HCEC 1CT (cell line): ENCODE measurements at regions not wholly inside any gene's neighbourhood (a gene's known extent, or its start where the extent isn't known, plus 50 kb on each side); places are given as distances from the start of the nearest gene placed in this dataset.

Source experiments
- DNase-seq: peaks from one replicate; pipeline ENCODE4 v3.0.0-alpha.2; 2017

GRCh38 chr9:38284588-38285051, 107.9 kb upstream of the ALDH1B1 start:
- DNase-seq: no peak

- DNase-seq: no peak
Observed at GRCh38 chr9:38284039-38284575, 108.4 kb upstream of the ALDH1B1 start.

GRCh38 chr9:38282756-38283155, 109.7 kb upstream of the ALDH1B1 start:
- no peak for DNase-seq

GRCh38 chr9:38281917-38282316, 110.6 kb upstream of the ALDH1B1 start:
- no peak for DNase-seq

- DNase-seq: no peak
Observed at GRCh38 chr9:38281196-38281595, 111.3 kb upstream of the ALDH1B1 start.

GRCh38 chr9:38280251-38280800, 112.2 kb upstream of the ALDH1B1 start:
- no peak for DNase-seq

- no peak for DNase-seq
Observed at GRCh38 chr9:38278931-38279679, 113.4 kb upstream of the ALDH1B1 start.

- no peak for DNase-seq
Observed at GRCh38 chr9:38278457-38278856, 114.0 kb upstream of the ALDH1B1 start.

- no peak for DNase-seq
Observed at GRCh38 chr9:38277601-38278200, 114.8 kb upstream of the ALDH1B1 start.

- DNase-seq: no peak
Observed at GRCh38 chr9:38276771-38277439, 115.6 kb upstream of the ALDH1B1 start.

GRCh38 chr9:38274800-38275199, 117.7 kb upstream of the ALDH1B1 start:
- DNase-seq: no peak

GRCh38 chr9:38272710-38273109, 119.8 kb upstream of the ALDH1B1 start:
- DNase-seq: no peak

- no peak for DNase-seq
Observed at GRCh38 chr9:38271666-38272241, 120.7 kb upstream of the ALDH1B1 start.

GRCh38 chr9:38269775-38270174, 122.7 kb upstream of the ALDH1B1 start:
- DNase-seq: no peak

GRCh38 chr9:38263532-38263931, 129.0 kb upstream of the ALDH1B1 start:
- peak; percentile 31 for DNase-seq

- no peak for DNase-seq
Observed at GRCh38 chr9:38259519-38260218, 132.8 kb upstream of the ALDH1B1 start.

- DNase-seq: no peak
Observed at GRCh38 chr9:38259056-38259455, 133.4 kb upstream of the ALDH1B1 start.

- DNase-seq: no peak
Observed at GRCh38 chr9:38257626-38258215, 134.8 kb upstream of the ALDH1B1 start.

- DNase-seq: no peak
Observed at GRCh38 chr9:38256461-38256860, 136.0 kb upstream of the ALDH1B1 start.

- DNase-seq: no peak
Observed at GRCh38 chr9:38255599-38255998, 136.9 kb upstream of the ALDH1B1 start.

GRCh38 chr9:38254756-38255155, 137.7 kb upstream of the ALDH1B1 start:
- DNase-seq: no peak

- no peak for DNase-seq
Observed at GRCh38 chr9:38254151-38254550, 138.4 kb upstream of the ALDH1B1 start.
